Naive B cell (primary cell): ENCODE measurements at regions not wholly inside any gene's neighbourhood (a gene's known extent, or its start where the extent isn't known, plus 50 kb on each side); places are given as distances from the start of the nearest gene placed in this dataset.

Experiments
- ATAC-seq, 2 donors: fragments of 150-1000 bp; cut with Tn5 transposase; 2 replicates each; pipeline ENCODE4 v1.10.0; 2021; ENCODE audit warnings: low read depth in 2 of 2, mild to moderate bottlenecking in 2 of 2, moderate library complexity in 2 of 2
- DNase-seq: peaks from one replicate; pipeline ENCODE4 v3.0.0; 2022
- H3K27ac Mint-ChIP-seq, 6 donors: one replicate each; pipeline ENCODE4 v1.8.0; 2020 to 2022; ENCODE audit warnings: mild to moderate bottlenecking in 6 of 6, mixed read lengths in 6 of 6, moderate library complexity in 5 of 6, inconsistent platforms in 2 of 6
- H3K27me3 Mint-ChIP-seq, 3 donors: one replicate each; pipeline ENCODE4 v1.8.0; 2021 to 2022; ENCODE audit warnings: mixed read lengths in 3 of 3, mild to moderate bottlenecking in 1 of 3
- H3K36me3 Mint-ChIP-seq, 2 donors: one replicate each; pipeline ENCODE4 v1.8.0; 2020 to 2022; ENCODE audit warnings: mixed read lengths in 2 of 2, inconsistent platforms in 1 of 2, mild to moderate bottlenecking in 1 of 2
- H3K4me1 Mint-ChIP-seq, 3 donors: one replicate each; pipeline ENCODE4 v1.8.0; 2020 to 2022; ENCODE audit warnings: mixed read lengths in 3 of 3, inconsistent platforms in 1 of 3, mild to moderate bottlenecking in 1 of 3, moderate library complexity in 1 of 3
- H3K4me3 Mint-ChIP-seq, 8 donors: one replicate each; pipeline ENCODE4 v1.8.0; 2020 to 2022; ENCODE audit warnings: mild to moderate bottlenecking in 8 of 8, mixed read lengths in 8 of 8, moderate library complexity in 8 of 8, inconsistent platforms in 2 of 8
- H3K9me3 Mint-ChIP-seq, 7 donors: one replicate each; pipeline ENCODE4 v1.8.0; 2020 to 2022; ENCODE audit warnings: mixed read lengths in 7 of 7, mild to moderate bottlenecking in 5 of 7, inconsistent platforms in 2 of 7, moderate library complexity in 1 of 7

- H3K4me1 Mint-ChIP-seq, result no peaks in the 10 kb centered on the region
- peaks cover 0 to 16% (median 11%) of the 10 kb centered on the region in 3 donors for H3K27me3 Mint-ChIP-seq
- no peak overlapping the region for H3K27ac Mint-ChIP-seq
- H3K9me3 Mint-ChIP-seq, result no peaks in the 10 kb centered on the region
- DNase-seq (no peak), ATAC-seq (no peak)
- H3K4me3 Mint-ChIP-seq, result no peak overlapping the region
- no peaks in the 10 kb centered on the region for H3K36me3 Mint-ChIP-seq
Measured at GRCh38 chr1:40929155-40929554, 50.3 kb upstream of the CTPS1 start.
